ENCODE measurements at regions not wholly inside any gene's neighbourhood (a gene's known extent, or its start where the extent isn't known, plus 50 kb on each side); places are given as distances from the start of the nearest gene placed in this dataset.

DNA sequence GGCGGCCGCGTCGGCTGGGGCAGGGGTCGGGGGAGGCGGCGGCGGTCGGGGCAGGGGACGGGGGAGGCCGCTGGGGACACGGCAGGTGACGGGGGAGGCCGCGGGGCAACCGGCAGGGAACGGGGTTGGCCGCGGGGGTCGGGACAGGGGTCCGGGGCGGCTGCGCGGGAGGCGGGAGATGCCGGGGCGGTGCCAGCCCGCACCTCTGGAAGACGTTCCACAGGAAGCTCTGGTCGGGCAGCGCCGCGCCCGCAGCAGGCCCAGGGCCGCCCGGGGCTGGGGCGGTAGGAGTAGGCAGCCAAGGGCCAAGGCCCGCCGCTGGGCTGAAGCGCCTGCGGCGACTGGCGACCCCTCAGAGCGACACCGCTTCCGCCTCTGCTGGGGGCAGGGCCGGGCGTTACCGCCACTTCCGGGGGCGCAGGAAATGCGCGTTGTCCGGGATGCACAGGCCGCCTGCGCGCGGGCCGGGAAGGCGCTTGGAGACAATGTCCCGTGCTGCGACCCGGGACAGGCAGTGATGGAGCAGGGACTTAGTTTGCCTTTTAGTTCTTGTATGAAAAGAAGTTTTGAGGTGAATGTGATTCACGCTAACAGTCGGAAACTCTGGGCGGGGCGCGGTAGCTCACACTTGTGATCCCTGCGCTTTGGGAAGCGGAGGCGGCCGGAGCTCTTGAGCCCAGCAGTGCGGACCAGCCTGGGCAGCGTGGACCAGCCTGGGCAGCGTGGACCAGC, 110.0 kb upstream of the LPCAT1 start (continued):
- no peak for TF ChIP-seq ZNF468 (CRISPR knock-in tag; IDR thresholded peaks at IDR 0.05)
- peak; percentile 93 for TF ChIP-seq SAP130 (CRISPR knock-in tag; IDR thresholded peaks at IDR 0.05; ENCODE audit: low read depth)
- peak; percentile 51; the same call in 1 of the 2 replicates for TF ChIP-seq DRAP1 (CRISPR knock-in tag; IDR thresholded peaks at IDR 0.05)
- no peak for TF ChIP-seq ZNF615 (CRISPR knock-in tag; IDR thresholded peaks at IDR 0.05; ENCODE audit: borderline replicate concordance)
- peak; percentile 70 for TF ChIP-seq SRSF1 (optimal IDR thresholded peaks at IDR 0.05; ENCODE audit: low read depth, low read length)
- TF ChIP-seq ZNF784 (CRISPR knock-in tag; IDR thresholded peaks at IDR 0.05; ENCODE audit: borderline replicate concordance): 0 out of 2 replicates have a peak, but pooled peaks have one; percentile 66
- TF ChIP-seq RELA (CRISPR knock-in tag; IDR thresholded peaks at IDR 0.05): no peak
- no peak for TF ChIP-seq FLYWCH1 (CRISPR knock-in tag; IDR thresholded peaks at IDR 0.05)
- TF ChIP-seq KIAA2018 (CRISPR knock-in tag; IDR thresholded peaks at IDR 0.05; ENCODE audit: borderline replicate concordance): no peak
- TF ChIP-seq ZFAT (CRISPR knock-in tag; conservative IDR thresholded peaks at IDR 0.05): no peak
- no peak for TF ChIP-seq ZNF790 (CRISPR knock-in tag; IDR thresholded peaks at IDR 0.05; ENCODE audit: borderline replicate concordance)
- TF ChIP-seq RNF219 (CRISPR knock-in tag; IDR thresholded peaks at IDR 0.05): no peak
- peak; percentile 59; the same call in 1 of the 2 replicates for TF ChIP-seq ZNF614 (CRISPR knock-in tag; IDR thresholded peaks at IDR 0.05; ENCODE audit: borderline replicate concordance)

All from HepG2 (cell line).